GM23248 (cell line): ENCODE measurements at regions not wholly inside any gene's neighbourhood (a gene's known extent, or its start where the extent isn't known, plus 50 kb on each side); places are given as distances from the start of the nearest gene placed in this dataset.

Experiments used
- DNase-seq: peaks from one replicate; pipeline ENCODE4 v3.0.0-alpha.2; 2015
- H2AFZ ChIP-seq: fragments of 200-600 bp; sonication (generic); 2 replicates; pipeline ENCODE4 v1.6.1; 2016; ENCODE audit warnings: antibody characterized with exemption
- H3F3A ChIP-seq: fragments of 200-600 bp; sonication (generic); 2 replicates; pipeline ENCODE4 v1.6.1; 2016; ENCODE audit warnings: mild to moderate bottlenecking, antibody characterized with exemption, mixed run types; ENCODE audit not compliant: insufficient read depth
- H3K27ac ChIP-seq: fragments of 200-600 bp; sonication (generic); 2 replicates; pipeline ENCODE4 v1.5.1; 2016; ENCODE audit warnings: mild to moderate bottlenecking
- H3K27me3 ChIP-seq: fragments of 200-600 bp; sonication (generic); replicated peaks from 2 replicates; pipeline ENCODE4 v1.6.1; 2016; ENCODE audit warnings: mild to moderate bottlenecking; ENCODE audit not compliant: insufficient read depth
- H3K36me3 ChIP-seq: fragments of 200-600 bp; sonication (generic); 2 replicates; pipeline ENCODE4 v1.6.1; 2016; ENCODE audit warnings: low read depth, mild to moderate bottlenecking
- H3K4me1 ChIP-seq: fragments of 200-600 bp; sonication (generic); 2 replicates; pipeline ENCODE4 v1.6.1; 2016; ENCODE audit warnings: mild to moderate bottlenecking; ENCODE audit not compliant: insufficient read depth
- H3K4me2 ChIP-seq: fragments of 200-600 bp; sonication (generic); one replicate; pipeline ENCODE4 v1.6.1; 2016; ENCODE audit warnings: mild to moderate bottlenecking; ENCODE audit not compliant: unreplicated experiment
- H3K4me3 ChIP-seq: fragments of 200-600 bp; sonication (generic); 2 replicates; pipeline ENCODE4 v1.5.1; 2016; ENCODE audit warnings: mild to moderate bottlenecking
- H3K79me2 ChIP-seq: fragments of 200-600 bp; sonication (generic); 2 replicates; pipeline ENCODE4 v1.6.1; 2016; ENCODE audit warnings: mild to moderate bottlenecking; ENCODE audit not compliant: insufficient read depth
- H3K9ac ChIP-seq: fragments of 200-600 bp; sonication (generic); 2 replicates; pipeline ENCODE4 v1.6.1; 2016; ENCODE audit warnings: mild to moderate bottlenecking
- H3K9me2 ChIP-seq: fragments of 200-600 bp; sonication (generic); 2 replicates; pipeline ENCODE4 v1.6.1; 2016; ENCODE audit warnings: mixed run types, mild to moderate bottlenecking, moderate library complexity; ENCODE audit not compliant: insufficient read depth
- H3K9me3 ChIP-seq: fragments of 200-600 bp; sonication (generic); one replicate; pipeline ENCODE4 v1.6.1; 2017; ENCODE audit warnings: low read depth
- H4K20me1 ChIP-seq: fragments of 200-600 bp; sonication (generic); 2 replicates; pipeline ENCODE4 v1.6.0; 2016; ENCODE audit not compliant: insufficient read depth
- EZH2 ChIP-seq: fragments of 200-600 bp; sonication (generic); IDR thresholded peaks from 2 replicates; pipeline ENCODE4 v1.6.1; 2018; ENCODE audit warnings: antibody characterized with exemption, mild to moderate bottlenecking; ENCODE audit not compliant: insufficient read depth, poor library complexity, severe bottlenecking
- EZH2phosphoT487 ChIP-seq: fragments of 200-600 bp; sonication (generic); IDR thresholded peaks from 2 replicates; pipeline ENCODE4 v1.6.1; 2018; ENCODE audit warnings: antibody characterized with exemption, moderate library complexity, mild to moderate bottlenecking, low read depth; ENCODE audit not compliant: insufficient read depth
- WGBS, 2 experiments: methylation state at CpG; one replicate each; pipeline ENCODE4 v1.1.6; 2015 to 2017; ENCODE audit warnings: low lambda C conversion rate in 2 of 2, low coverage in 1 of 2; ENCODE audit errors: missing lambda C conversion rate in 2 of 2; 5-methylcytosine and 5-hydroxymethylcytosine counted together
- in situ Hi-C: fragments of 300-500 bp; cut with MboI; formaldehyde crosslinking; loops from 2 replicates; pipeline ENCODE4 v1.15.0; 2020

GRCh38 chr6:90829311-90829710, 242.4 kb upstream of the MAP3K7 start:
- Histone ChIP-seq H3K9ac (no peak overlapping the region), H3K27ac (no peak overlapping the region), H3K9me3 (no peaks in the 10 kb centered on the region), H3K79me2 (no peaks in the 10 kb centered on the region), H4K20me1 (no peaks in the 10 kb centered on the region), H3K36me3 (no peaks in the 10 kb centered on the region), H3K4me3 (no peak overlapping the region), H3K27me3 (no peaks in the 10 kb centered on the region), H3K9me2 (no peaks in the 10 kb centered on the region), H3F3A (no peaks in the 10 kb centered on the region), H3K4me2 (no peak overlapping the region), H2AFZ (no peak overlapping the region), H3K4me1 (no peaks in the 10 kb centered on the region)
- WGBS, 2 experiments: 2 to 4% methylated on average over 2 of the region's 2 CpGs
- no peak for DNase-seq
- in situ Hi-C loops: no loop called here
- no peak for TF ChIP-seq EZH2phosphoT487
- no peak for TF ChIP-seq EZH2

- H3K36me3 ChIP-seq: no peaks in the 10 kb centered on the region
- H3K79me2 ChIP-seq: no peaks in the 10 kb centered on the region
- no peaks in the 10 kb centered on the region for H3K9me3 ChIP-seq
- no peaks in the 10 kb centered on the region for H3K9me2 ChIP-seq
- no peaks in the 10 kb centered on the region for H3K4me1 ChIP-seq
- H3F3A ChIP-seq: no peaks in the 10 kb centered on the region
- no peak overlapping the region for H2AFZ ChIP-seq
- TF ChIP-seq EZH2phosphoT487 (no peak), EZH2 (no peak)
- no peak overlapping the region for H3K4me3 ChIP-seq
- in situ Hi-C loops: no loop called here
- H3K27ac ChIP-seq: no peak overlapping the region
- H3K4me2 ChIP-seq: no peak overlapping the region
- H4K20me1 ChIP-seq: no peaks in the 10 kb centered on the region
- DNase-seq: no peak
- no peaks in the 10 kb centered on the region for H3K27me3 ChIP-seq
- no peak overlapping the region for H3K9ac ChIP-seq
These were observed 233.6 kb upstream of the MAP3K7 start for GRCh38 chr6:90820436-90820835.

GRCh38 chr6:90819483-90819882, 232.6 kb upstream of the MAP3K7 start:
- no peak overlapping the region for H3K4me3 ChIP-seq
- no peaks in the 10 kb centered on the region for H3K79me2 ChIP-seq
- no peaks in the 10 kb centered on the region for H4K20me1 ChIP-seq
- in situ Hi-C loops: no loop called here
- H3K9me2 ChIP-seq: no peaks in the 10 kb centered on the region
- no peak for DNase-seq
- H3K4me1 ChIP-seq: no peaks in the 10 kb centered on the region
- H3K27me3 ChIP-seq: no peaks in the 10 kb centered on the region
- H2AFZ ChIP-seq: no peak overlapping the region
- WGBS, 2 experiments: 8 to 15% methylated on average over 4 of the region's 4 CpGs
- no peaks in the 10 kb centered on the region for H3F3A ChIP-seq
- no peak for TF ChIP-seq EZH2
- no peak for TF ChIP-seq EZH2phosphoT487
- no peaks in the 10 kb centered on the region for H3K36me3 ChIP-seq
- H3K27ac ChIP-seq: no peak overlapping the region
- H3K9me3 ChIP-seq: no peaks in the 10 kb centered on the region
- H3K4me2 ChIP-seq: no peak overlapping the region
- no peak overlapping the region for H3K9ac ChIP-seq

GRCh38 chr6:90818163-90818562, 231.3 kb upstream of the MAP3K7 start:
- Histone ChIP-seq H3F3A (no peaks in the 10 kb centered on the region), H2AFZ (no peak overlapping the region), H3K4me1 (no peaks in the 10 kb centered on the region), H3K4me2 (no peak overlapping the region), H3K4me3 (no peak overlapping the region), H3K27me3 (no peaks in the 10 kb centered on the region), H4K20me1 (no peaks in the 10 kb centered on the region), H3K9ac (no peak overlapping the region), H3K9me3 (no peaks in the 10 kb centered on the region), H3K79me2 (no peaks in the 10 kb centered on the region), H3K9me2 (no peaks in the 10 kb centered on the region), H3K27ac (no peak overlapping the region), H3K36me3 (no peaks in the 10 kb centered on the region)
- in situ Hi-C loops: no loop called here
- no peak for DNase-seq
- TF ChIP-seq EZH2: no peak
- no peak for TF ChIP-seq EZH2phosphoT487

- WGBS, 2 experiments: 49 to 58% methylated on average over 2 of the region's 2 CpGs
- TF ChIP-seq EZH2 (no peak), EZH2phosphoT487 (no peak)
- in situ Hi-C loops: no loop called here
- Histone ChIP-seq H3K9me3 (no peaks in the 10 kb centered on the region), H3K4me2 (no peak overlapping the region), H3K27ac (no peak overlapping the region), H3K27me3 (no peaks in the 10 kb centered on the region), H2AFZ (no peak overlapping the region), H3K9ac (no peak overlapping the region), H3K79me2 (no peaks in the 10 kb centered on the region), H3K9me2 (no peaks in the 10 kb centered on the region), H3K36me3 (no peaks in the 10 kb centered on the region), H4K20me1 (no peaks in the 10 kb centered on the region), H3F3A (no peaks in the 10 kb centered on the region), H3K4me1 (no peaks in the 10 kb centered on the region), H3K4me3 (no peak overlapping the region)
- no peak for DNase-seq
These were observed 229.9 kb upstream of the MAP3K7 start for GRCh38 chr6:90816764-90817163.
